ENCODE measurements at regions not wholly inside any gene's neighbourhood (a gene's known extent, or its start where the extent isn't known, plus 50 kb on each side); places are given as distances from the start of the nearest gene placed in this dataset.

DNA sequence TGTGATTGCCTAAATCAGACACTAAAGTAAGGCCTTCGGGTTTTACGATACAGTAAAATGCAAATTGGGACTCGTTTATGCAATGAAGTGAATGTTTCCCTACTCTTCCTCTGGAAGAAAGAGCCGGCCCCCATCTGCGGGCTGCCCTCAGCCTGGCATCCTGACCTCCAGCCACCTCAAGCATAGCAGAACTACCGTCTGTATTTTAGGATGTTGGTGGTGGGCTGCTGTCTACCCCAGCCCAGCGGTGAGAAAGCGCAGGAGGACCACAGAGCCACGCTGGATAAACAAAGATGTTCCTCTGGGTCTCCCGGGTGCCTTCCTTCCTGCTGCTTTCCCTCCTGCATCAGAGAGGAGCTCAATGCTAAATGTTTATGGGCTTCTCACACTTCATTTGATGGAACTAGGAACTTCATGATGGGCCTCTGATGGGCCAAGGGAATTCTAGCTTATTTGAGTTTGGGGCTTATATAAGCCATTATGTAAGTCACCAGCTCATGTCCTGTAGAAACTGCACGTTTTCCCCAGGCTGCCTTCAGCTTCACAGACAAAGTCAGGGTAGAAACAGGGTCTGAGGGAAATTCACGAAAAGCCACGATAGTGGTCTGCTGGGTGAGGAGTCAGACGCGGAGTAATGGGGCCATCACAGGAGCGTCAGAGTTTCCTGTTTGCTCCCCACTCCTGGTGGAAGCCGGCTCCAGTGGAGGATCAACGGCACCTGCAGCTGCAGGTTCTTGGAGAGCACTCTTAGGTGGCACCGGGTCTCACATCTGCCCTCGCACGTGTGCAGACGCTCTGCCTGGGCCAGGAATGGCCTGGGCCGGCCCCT lies 287.4 kb downstream of the BRD1 start:
- Histone ChIP-seq H3K4me3 (no peak overlapping the region), H3K27ac (no peak overlapping the region)
- TF ChIP-seq, protein P1, sequence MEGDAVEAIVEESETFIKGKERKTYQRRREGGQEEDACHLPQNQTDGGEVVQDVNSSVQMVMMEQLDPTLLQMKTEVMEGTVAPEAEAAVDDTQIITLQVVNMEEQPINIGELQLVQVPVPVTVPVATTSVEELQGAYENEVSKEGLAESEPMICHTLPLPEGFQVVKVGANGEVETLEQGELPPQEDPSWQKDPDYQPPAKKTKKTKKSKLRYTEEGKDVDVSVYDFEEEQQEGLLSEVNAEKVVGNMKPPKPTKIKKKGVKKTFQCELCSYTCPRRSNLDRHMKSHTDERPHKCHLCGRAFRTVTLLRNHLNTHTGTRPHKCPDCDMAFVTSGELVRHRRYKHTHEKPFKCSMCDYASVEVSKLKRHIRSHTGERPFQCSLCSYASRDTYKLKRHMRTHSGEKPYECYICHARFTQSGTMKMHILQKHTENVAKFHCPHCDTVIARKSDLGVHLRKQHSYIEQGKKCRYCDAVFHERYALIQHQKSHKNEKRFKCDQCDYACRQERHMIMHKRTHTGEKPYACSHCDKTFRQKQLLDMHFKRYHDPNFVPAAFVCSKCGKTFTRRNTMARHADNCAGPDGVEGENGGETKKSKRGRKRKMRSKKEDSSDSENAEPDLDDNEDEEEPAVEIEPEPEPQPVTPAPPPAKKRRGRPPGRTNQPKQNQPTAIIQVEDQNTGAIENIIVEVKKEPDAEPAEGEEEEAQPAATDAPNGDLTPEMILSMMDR (IDR thresholded peaks at IDR 0.05): no peak
- no peak for DNase-seq (ENCODE audit: low spot score)

DNA sequence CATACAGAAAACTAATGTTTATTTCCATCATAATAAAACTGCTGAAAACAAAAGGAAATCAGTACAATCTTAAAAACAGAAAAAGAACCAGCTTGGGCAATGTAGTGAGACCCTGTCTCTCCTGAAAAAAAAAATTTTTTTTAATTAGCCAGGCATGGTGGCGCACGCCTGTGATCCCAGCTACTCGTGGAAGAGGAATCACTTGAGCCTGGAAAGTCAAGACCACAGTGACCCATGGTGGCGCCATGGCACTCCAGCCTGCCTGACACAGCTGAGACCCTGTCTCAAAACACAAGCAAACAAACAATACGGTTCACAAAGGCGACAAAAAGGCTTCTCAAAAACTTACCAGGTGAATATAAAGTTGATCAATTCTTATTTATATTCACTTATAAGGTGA lies 289.7 kb downstream of the BRD1 start:
- DNase-seq (ENCODE audit: low spot score): no peak
- TF ChIP-seq, protein P1 (IDR thresholded peaks at IDR 0.05): no peak
- Histone ChIP-seq H3K4me3 (no peak overlapping the region), H3K27ac (no peak overlapping the region)

DNA sequence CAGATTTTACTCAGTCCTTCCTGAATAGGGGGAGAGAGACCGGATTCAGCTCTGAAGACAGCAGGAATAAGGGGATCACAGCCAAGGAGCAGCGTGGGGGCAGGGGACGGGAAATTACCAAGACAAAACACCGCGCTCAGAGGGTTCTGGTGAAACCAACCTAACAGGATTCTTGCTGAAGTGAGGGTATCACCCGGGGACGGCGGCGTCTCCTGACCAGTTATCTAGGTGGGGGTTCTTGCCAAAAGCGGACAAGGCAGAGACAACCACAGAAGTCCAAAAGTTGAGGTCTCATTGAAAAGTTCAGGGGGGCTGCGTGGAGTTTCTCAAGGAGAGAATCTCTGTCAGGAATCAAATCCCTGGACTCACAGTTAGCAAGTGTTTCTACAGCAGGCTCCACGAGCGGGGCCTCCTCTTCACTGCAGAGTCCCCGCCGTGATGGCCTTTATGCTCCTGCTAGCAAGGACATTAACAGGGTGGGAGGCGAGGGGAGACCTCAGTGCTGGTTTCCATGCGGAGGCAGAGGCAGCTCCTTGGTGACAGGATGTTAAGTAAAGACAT lies 291.0 kb downstream of the BRD1 start:
- Histone ChIP-seq H3K4me3 (no peak overlapping the region), H3K27ac (no peak overlapping the region)
- DNase-seq (ENCODE audit: low spot score): no peak
- TF ChIP-seq, protein P1 (IDR thresholded peaks at IDR 0.05): no peak

- DNase-seq (ENCODE audit: low spot score): no peak
- no peak overlapping the region for H3K4me3 ChIP-seq
- H3K27ac ChIP-seq: no peak overlapping the region
- TF ChIP-seq, protein P1 (IDR thresholded peaks at IDR 0.05): no peak
Measured at GRCh38 chr22:49535527-49536125, 292.0 kb downstream of the BRD1 start.

DNA sequence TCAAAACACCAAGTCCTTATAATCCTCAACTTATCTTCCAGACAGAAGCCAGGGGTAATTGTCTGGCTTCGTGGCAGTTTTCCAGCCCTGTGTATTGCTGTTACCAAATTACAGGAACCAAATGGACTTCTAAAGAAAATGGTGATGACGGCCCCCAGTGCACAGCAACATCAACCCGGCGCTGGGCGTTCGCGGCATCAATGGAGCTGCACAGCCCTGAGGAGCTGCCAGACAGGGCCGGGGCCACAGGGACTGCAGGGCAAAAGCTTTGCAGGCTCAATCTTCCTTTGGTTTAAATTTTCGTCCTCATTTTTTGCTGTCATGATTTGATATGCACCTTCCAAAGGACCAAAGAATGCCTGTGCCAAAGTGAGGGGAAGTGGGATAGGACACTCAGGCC lies 292.5 kb downstream of the BRD1 start:
- no peak for DNase-seq (ENCODE audit: low spot score)
- TF ChIP-seq, protein P1 (IDR thresholded peaks at IDR 0.05): no peak
- Histone ChIP-seq H3K4me3 (no peak overlapping the region), H3K27ac (no peak overlapping the region)

DNA sequence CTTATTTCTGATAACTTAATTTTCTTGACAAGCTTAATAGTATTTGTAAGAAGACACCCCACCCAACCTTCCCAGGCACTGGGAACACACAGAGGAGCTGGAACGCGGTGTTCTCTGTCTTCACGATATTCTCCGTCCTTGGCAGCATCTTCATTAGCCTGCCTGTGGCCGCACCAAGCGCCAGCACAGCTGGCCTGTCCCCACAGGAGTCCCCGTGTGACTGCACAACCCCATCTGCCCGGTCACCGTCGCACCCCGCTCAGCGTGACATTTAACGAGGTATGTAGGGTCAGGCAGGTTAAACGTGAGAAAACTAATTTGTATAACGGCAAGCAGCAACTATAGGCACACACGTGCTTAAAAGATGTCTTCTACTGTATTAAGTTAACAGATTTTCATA lies 293.3 kb downstream of the BRD1 start:
- Histone ChIP-seq H3K27ac (no peak overlapping the region), H3K4me3 (no peak overlapping the region)
- TF ChIP-seq, protein P1 (IDR thresholded peaks at IDR 0.05): no peak
- DNase-seq (ENCODE audit: low spot score): no peak
